Stimulated activated naive CD4-positive, alpha-beta T cell treated with Interleukin-2 at 50 U/mL for 16 hours (primary cell): ENCODE measurements at regions not wholly inside any gene's neighbourhood (a gene's known extent, or its start where the extent isn't known, plus 50 kb on each side); places are given as distances from the start of the nearest gene placed in this dataset.

Experiments
- DNase-seq: peaks from one replicate; lab custom pipeline; 2025; lab: John Stamatoyannopoulos, UW

DNA sequence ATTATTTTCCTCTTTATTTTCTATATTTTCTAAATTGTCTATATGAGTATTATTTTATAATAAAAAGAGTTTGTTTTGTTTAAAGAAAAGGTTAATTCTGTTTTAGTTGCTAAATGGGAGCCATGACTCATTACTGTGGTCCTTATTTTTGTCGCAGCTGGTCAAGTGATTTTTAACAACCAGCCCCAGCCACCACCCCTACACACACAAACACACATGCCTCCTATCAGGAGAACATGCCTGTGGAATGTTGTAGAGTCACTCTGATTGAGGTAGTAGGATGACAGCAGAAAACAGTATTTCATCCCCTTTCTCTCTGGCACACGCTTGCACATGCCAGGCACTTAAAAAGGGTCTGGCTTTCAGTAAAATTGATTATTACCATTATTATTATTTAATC is 68.6 kb upstream of the GDF10 start:
- DNase-seq: no peak

GRCh38 chr10:47233631-47234030 is 66.4 kb upstream of the GDF10 start:
- DNase-seq: no peak

DNA sequence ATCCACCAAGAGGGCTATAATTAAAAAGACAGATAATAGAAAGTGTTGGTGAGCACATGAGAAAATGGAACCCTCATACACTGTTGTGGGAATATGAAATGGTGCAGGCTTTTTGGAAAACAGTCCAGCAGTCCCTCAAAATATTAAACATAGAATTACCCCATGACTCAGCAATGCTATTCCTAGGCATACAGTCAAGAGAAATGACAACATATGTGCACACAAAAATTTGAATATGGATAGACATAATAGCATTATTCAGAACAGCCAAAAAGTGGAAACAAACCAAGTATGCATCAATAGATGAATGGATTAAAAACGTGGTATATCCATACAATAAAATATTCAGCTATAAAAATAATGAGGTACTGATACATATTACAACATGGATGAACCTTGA is 64.5 kb upstream of the GDF10 start:
- DNase-seq: no peak

- DNase-seq: no peak
Observed at GRCh38 chr10:47237316-47238260, 62.4 kb upstream of the GDF10 start.

- no peak for DNase-seq
Observed at GRCh38 chr10:47238331-47239095, 61.5 kb upstream of the GDF10 start.

- no peak for DNase-seq
Observed at GRCh38 chr10:47239211-47239610, 60.8 kb upstream of the GDF10 start.

- DNase-seq: no peak
Observed at GRCh38 chr10:47240173-47240572, 59.8 kb upstream of the GDF10 start.

GRCh38 chr10:47241256-47241655 is 58.7 kb upstream of the GDF10 start:
- DNase-seq: no peak

DNA sequence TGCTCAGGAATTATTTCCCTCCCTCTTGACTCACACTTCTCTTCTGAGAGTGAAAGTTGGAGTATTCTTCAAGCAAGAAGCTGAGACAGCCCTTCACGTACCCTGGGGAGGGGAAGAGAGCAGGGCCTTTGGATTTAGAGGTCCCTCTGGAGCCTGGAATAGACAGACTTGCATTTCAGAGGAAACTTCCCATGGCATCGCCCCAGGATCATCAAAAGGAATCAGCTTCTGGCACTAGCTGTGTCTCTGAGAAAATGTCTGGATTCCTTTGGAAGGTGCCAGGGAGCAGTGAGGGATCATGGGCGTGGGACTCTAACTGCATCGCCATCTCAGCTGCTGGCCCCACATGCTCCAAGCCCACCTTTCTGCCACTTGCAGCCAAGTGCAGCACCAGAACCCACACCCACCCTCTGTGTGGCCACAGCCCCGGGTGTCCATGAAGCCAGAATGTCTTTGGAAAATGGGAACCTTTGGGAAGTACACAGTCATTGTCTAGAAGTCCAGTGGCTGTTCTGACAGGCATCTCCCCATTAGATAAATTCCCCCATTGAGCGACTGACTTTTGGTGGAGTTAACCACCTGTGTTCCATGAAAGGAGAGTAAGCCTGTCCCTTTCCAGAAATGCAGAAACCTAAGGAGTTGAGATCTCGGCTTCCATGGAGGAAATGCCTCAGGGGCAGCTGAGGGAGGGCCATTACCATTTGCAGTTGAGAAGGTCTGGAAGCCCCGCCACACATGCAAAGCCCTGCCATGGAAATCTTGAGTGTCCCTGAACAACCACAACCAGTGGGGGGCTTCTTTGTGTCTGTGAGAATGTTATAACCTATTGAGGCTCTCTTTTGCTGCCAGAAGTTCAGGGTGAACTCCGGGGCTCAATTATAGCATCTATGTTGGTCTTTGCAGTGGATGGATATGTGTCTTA is 57.8 kb upstream of the GDF10 start:
- DNase-seq: no peak

GRCh38 chr10:47243356-47243755 is 56.6 kb upstream of the GDF10 start:
- no peak for DNase-seq

DNA sequence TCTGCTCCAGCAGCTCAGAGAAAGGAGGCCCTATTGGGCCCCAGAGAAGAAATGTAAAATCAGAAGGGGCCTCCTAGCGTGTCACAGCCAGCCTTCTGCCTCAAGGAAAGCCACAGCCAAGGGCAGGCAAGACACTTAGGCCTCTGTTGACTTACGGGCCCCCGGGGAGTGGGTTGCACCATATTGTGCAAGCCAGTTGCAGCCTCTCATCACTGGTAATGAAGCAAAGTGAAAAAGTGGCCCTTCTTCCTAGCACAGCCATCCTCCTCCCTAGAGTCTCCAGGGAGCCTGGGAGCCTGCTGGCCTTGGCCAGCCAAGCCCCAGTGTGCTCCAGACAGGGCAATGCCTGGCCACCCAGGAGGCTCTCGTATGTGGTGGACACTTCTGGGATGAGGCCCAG is 56.2 kb upstream of the GDF10 start:
- no peak for DNase-seq

DNA sequence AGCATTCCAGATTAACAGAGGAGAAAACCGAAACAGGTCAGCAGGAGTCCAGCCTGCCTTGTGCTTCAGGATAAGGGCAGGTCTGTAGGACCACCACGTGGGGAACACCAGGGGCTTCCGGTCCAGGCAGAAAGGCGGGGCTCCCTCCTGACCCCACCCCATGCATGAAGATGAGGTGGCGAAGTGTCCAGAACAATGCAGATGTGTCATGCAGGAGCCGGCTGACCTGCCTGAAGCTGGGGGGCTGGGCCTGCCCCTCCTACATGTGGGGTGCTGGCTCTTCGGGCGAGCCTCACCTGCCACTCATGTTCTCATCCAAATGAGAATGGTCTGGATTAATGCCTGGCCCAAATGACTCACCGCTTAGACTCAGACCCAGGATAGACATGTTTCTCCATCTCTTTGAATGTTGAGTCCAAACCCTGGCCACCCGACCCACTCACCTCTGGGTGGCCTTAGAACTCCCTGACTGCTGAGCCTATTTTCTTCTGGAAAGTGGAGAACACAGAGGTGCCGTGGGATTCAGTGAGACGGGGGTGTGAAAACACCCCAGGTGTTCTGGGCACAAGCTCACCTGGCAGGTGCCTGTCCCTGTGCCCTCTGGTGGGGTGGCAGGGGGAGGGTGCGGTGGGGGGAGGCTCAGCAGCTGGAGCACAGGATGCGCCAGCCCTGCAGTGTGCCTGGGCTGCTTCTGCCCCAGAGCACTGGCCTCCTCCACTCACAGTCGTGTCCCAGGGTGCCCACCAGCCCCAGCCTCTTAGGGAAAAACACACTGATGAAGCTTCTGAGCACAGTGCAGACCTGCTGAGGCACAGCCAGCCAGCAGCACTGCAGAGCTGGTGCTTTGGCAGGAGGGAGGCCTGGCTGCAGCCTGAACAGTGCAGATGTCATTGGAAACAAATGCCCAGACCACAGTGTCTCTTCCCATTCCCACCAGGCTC is 55.2 kb upstream of the GDF10 start:
- no peak for DNase-seq

GRCh38 chr10:47245731-47246350 is 54.2 kb upstream of the GDF10 start:
- no peak for DNase-seq

DNA sequence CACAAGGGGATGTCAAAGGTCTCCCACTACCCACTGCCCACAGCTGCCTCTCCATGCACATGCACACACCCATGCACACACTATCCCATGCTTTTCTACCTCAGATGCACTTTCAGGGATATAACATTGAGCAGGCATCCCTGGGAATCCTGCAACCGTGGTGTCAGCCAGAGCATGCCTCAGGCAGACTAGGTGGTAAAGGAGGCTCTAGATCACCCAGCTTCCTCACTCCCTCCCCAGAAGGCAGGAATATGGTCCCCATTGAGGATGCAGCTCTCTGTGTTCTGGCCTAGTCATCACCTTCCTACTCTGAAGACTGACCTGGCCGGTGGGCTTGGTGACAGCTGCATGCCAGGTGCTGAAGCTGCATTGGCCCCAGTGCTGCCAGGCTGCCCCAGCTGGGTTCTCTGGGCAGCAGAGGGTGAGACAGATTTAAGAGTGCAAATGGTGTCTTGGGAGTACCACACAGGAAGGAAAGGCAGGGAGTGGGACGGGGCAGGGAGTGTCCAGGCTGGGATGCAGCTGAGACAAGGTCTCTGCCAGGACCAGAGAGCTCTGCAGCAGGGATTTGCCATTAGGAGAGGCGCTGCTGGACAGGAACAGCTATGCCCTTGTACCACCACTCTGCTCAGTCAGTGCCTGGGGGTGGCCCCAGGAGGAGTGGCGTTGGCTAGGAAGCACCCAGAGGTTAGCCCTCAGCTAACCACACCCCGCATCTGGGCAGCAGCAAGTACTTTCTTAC is 53.4 kb upstream of the GDF10 start:
- DNase-seq: no peak

GRCh38 chr10:47247148-47248059 is 52.6 kb upstream of the GDF10 start:
- no peak for DNase-seq

- no peak for DNase-seq
Observed at GRCh38 chr10:47248386-47249090, 51.5 kb upstream of the GDF10 start.

DNA sequence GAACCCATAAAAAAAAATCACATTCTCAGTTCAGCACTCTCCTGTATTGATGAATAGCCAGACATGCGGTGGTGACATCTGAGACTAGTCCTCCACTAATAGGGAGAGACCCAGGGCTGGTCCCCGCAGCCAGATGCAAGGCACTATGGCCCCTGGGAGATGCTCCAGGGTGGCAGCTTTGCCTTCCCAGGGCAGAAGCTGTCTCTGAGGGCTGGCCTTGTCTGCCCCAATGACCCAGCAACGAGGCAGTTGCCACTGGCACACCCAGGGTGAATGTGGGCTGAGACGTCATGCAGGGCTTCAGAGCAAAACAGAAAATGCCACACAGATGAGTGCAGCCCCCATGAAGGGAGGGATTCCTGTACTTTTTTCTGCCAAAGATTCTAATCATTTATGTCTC is 50.1 kb upstream of the GDF10 start:
- DNase-seq: no peak
